ENCODE measurements at regions not wholly inside any gene's neighbourhood (a gene's known extent, or its start where the extent isn't known, plus 50 kb on each side); places are given as distances from the start of the nearest gene placed in this dataset.

- no peak for DNase-seq
- WGBS, 4 donors, result 60 to 81% (median 75%) methylated on average over 2 of the region's 2 CpGs
- Histone ChIP-seq H3K4me3 (no peak overlapping the region), H3K4me1 (replicated peaks in 1 of 2) (no peaks in the 10 kb centered on the region), H3K36me3 (replicated peaks in 1 of 2) (no peaks in the 10 kb centered on the region), H3K27ac (no peak overlapping the region), H3K9me3 (replicated peaks in 1 of 3) (no peaks in the 10 kb centered on the region), H3K27me3 (no peaks in the 10 kb centered on the region)
- intact Hi-C loops (cut with DNase I), result no loop called here
- TF ChIP-seq POLR2A (IDR thresholded peaks at IDR 0.05) (no peak), CTCF (IDR thresholded peaks at IDR 0.05) (no peak)
Measured at GRCh38 chr1:200338451-200338850, 71.4 kb downstream of the ZNF281 start.

- Histone ChIP-seq H3K36me3 (replicated peaks in 1 of 2) (no peaks in the 10 kb centered on the region), H3K27ac (no peak overlapping the region), H3K4me1 (replicated peaks in 1 of 2) (no peaks in the 10 kb centered on the region), H3K9me3 (replicated peaks in 1 of 3) (no peaks in the 10 kb centered on the region), H3K4me3 (no peak overlapping the region), H3K27me3 (no peaks in the 10 kb centered on the region)
- 74 to 88% (median 80%) methylated on average over 3 of the region's 3 CpGs for WGBS, 4 donors
- intact Hi-C loops (cut with DNase I), result no loop called here
- DNase-seq, result no peak
- TF ChIP-seq POLR2A (IDR thresholded peaks at IDR 0.05) (no peak), CTCF (IDR thresholded peaks at IDR 0.05) (no peak)
Measured at GRCh38 chr1:200337831-200338230, 72.0 kb downstream of the ZNF281 start.

- Histone ChIP-seq H3K4me3 (no peak overlapping the region), H3K4me1 (replicated peaks in 1 of 2) (no peaks in the 10 kb centered on the region), H3K27me3 (no peaks in the 10 kb centered on the region), H3K36me3 (replicated peaks in 1 of 2) (no peaks in the 10 kb centered on the region), H3K9me3 (replicated peaks in 1 of 3) (no peaks in the 10 kb centered on the region), H3K27ac (no peak overlapping the region)
- no peak for DNase-seq
- WGBS, 4 donors, result 70 to 80% (median 74%) methylated on average over 2 of the region's 2 CpGs
- TF ChIP-seq POLR2A (IDR thresholded peaks at IDR 0.05) (no peak), CTCF (IDR thresholded peaks at IDR 0.05) (no peak)
- intact Hi-C loops (cut with DNase I), result no loop called here
Measured at GRCh38 chr1:200337410-200337809, 72.4 kb downstream of the ZNF281 start.

GRCh38 chr1:200336901-200337391 lies 72.9 kb downstream of the ZNF281 start:
- no peak overlapping the region for H3K4me3 ChIP-seq
- TF ChIP-seq CTCF (IDR thresholded peaks at IDR 0.05), result no peak
- no peak for TF ChIP-seq POLR2A (IDR thresholded peaks at IDR 0.05)
- 39 to 53% (median 44%) methylated on average over 4 of the region's 4 CpGs for WGBS, 4 donors
- H3K27me3 ChIP-seq, result no peaks in the 10 kb centered on the region
- DNase-seq, result no peak
- no peaks in the 10 kb centered on the region for H3K36me3 ChIP-seq (replicated peaks in 1 of 2)
- no peaks in the 10 kb centered on the region for H3K4me1 ChIP-seq (replicated peaks in 1 of 2)
- intact Hi-C loops (cut with DNase I), result no loop called here
- H3K27ac ChIP-seq, result no peak overlapping the region
- H3K9me3 ChIP-seq (replicated peaks in 1 of 3), result no peaks in the 10 kb centered on the region
